HG03064 (cell line): ENCODE measurements at regions not wholly inside any gene's neighbourhood (a gene's known extent, or its start where the extent isn't known, plus 50 kb on each side); places are given as distances from the start of the nearest gene placed in this dataset.

Source experiments
- ATAC-seq: cut with Tn5 transposase; IDR thresholded peaks from one replicate; pipeline ENCODE4 v1.9.1; 2021; ENCODE audit warnings: low read depth; ENCODE audit not compliant: unreplicated experiment

GRCh38 chr2:220147161-220148038 is 520.0 kb downstream of the SLC4A3 start:
- no peak for ATAC-seq

DNA sequence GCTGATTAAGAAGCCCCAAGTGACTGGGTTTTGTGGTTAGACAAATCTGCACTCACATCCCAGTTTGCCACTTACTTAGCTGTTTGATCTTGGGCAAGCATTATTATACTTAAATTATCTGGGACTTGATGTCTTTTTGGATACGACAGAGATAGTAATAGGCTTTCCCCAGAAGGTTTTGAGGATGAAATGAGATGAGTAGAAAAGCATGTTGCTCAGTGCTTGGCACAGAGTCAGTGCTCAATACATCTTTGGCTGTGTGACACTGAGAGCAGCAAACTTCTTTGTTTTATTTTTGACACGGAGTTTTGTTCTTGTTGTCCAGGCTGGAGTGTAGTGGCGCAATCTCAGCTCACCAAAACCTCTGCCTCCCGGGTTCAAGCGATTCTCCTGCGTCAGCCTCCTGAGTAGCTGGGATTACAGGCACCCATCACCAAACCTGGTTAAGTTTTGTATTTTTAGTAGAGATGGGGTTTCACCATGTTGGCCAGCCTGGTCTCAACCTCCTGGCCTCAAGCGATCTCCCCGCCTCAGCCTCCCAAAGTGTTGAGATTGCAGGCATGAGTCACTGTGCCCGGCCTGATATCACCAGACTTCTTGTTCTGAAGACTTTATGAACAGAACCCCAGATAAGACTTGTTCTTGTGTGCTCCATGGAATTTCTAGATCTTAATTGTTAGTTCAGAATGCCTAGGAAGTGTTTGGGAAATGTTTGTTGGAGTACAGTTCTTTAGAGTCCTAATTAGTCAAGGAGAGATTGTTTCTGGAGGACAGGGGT is 521.2 kb downstream of the SLC4A3 start:
- ATAC-seq = no peak

GRCh38 chr2:220151341-220151740 is 523.9 kb downstream of the SLC4A3 start:
- no peak for ATAC-seq

GRCh38 chr2:220152281-220152935 is 525.0 kb downstream of the SLC4A3 start:
- ATAC-seq = no peak

- no peak for ATAC-seq
Observed at GRCh38 chr2:220153118-220153517, 525.7 kb downstream of the SLC4A3 start.

- ATAC-seq = no peak
Observed at GRCh38 chr2:220154304-220154703, 526.9 kb downstream of the SLC4A3 start.

DNA sequence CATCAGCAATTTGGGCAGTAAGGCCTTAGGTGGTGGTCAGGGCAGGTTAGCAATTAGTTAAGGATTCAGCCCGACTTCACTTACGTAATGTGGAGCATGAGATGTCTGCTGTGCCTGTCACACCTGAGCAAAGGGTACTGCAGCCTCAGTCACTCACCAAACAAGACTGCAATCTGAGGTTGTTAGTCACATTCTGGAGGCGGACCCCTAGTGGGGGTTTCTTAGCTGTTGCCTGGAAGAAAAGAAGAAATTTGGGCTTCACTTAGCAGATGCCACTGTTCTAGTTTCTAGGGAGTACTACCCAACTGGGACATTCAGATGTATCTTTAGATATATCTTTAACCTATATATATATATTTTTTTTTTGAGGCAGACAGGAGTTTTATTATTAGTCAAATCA is 529.9 kb downstream of the SLC4A3 start:
- ATAC-seq = no peak

DNA sequence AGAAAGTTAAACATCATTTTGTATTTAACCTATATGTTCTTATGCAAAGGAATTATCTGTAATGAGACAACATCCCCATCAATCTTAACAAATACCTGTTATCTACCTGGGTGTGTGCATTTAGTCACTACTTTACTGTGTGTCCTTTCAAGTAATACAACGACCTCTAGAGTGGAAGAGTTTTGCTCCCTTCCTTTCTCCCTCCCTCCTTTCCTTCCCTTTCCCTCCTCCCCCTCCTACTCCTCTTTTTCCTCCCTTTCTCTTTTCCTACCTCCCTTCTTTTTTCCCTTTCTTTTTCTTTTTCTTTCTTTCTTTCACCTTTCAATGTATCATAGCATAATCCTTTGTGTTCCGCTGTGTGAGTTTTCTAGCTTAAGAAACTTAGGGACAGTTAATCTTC is 532.3 kb downstream of the SLC4A3 start:
- no peak for ATAC-seq

- ATAC-seq = no peak
Observed at GRCh38 chr2:220162320-220162719, 534.9 kb downstream of the SLC4A3 start.

DNA sequence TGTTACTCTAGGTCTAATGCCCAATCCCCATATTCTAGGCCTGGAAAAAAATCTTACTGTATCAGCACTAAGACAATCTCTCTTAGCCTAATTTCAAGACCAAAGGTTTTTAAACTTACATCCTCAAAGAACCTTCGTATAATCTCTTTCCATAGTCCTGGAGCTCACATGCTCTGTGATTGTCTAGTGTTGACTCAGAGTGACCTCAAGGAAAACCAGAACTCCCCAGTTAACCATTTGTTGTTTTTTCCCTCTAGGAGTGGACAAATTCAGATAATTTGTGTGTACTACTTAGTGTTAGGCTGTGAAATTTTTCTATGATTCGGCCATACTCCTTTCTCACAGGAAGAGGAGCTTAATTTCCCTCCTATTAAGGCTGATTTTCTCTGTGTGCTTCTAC is 536.1 kb downstream of the SLC4A3 start:
- ATAC-seq = no peak

GRCh38 chr2:220165401-220165800 is 538.0 kb downstream of the SLC4A3 start:
- ATAC-seq = no peak

GRCh38 chr2:220166616-220167015 is 539.2 kb downstream of the SLC4A3 start:
- no peak for ATAC-seq

DNA sequence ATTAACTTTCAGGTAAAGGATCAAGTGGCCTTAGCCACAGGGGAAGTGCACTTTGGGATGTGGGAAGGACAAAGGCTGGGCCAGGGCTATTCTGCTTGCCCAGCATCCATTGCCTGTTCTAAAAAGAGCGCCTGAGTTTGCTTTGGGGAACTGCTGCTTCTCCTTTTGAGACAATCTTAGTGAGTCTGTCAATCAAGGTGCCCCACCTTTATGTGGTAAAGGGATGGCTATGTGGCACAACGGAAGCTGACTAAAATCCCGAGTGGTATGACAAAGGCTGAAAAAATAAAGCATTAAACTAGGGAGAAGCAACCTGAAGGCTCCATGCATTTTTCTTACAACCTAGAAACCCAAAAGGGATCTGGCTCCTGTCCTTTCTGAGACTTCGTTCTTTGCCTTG is 540.5 kb downstream of the SLC4A3 start:
- no peak for ATAC-seq

GRCh38 chr2:220168891-220169546 is 541.6 kb downstream of the SLC4A3 start:
- ATAC-seq = no peak

DNA sequence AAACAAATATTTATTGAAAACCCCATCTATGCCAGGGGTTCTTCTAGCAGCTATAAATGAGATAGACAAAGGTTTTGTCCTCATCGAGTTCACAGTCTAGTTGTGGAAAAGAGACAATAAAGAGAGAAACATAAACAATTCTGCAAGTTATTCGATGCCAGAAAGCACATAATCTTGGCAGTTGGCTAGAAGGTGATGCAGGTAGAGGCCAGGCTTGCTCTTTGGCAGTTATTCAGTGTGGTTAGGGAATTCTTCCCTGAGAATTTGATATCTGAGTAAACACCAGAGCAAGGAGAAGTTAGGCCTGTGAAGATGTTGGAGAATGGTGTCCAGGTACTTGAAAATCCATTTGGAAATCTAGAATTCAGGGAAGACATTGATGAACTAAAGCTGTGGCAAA is 547.4 kb downstream of the SLC4A3 start:
- no peak for ATAC-seq

DNA sequence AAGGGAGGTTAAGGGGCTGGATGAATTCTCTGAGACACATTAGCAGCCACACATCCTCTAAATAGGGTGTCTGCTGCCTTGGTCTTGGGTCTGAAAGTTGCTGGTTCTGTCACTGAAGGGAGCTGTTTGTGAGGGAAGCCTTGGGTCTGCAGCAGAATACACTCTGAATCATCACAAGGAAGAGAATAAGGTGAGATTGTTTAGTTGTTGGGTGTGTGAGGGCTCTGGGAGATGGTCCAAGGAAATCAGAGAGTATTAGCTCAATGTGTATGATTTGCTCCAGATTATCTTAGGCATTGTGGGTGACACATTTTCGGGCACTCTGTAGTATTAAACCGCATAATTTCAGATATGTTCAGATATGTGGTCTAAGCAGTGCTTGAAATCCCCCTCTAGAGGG is 548.5 kb downstream of the SLC4A3 start:
- ATAC-seq = no peak

DNA sequence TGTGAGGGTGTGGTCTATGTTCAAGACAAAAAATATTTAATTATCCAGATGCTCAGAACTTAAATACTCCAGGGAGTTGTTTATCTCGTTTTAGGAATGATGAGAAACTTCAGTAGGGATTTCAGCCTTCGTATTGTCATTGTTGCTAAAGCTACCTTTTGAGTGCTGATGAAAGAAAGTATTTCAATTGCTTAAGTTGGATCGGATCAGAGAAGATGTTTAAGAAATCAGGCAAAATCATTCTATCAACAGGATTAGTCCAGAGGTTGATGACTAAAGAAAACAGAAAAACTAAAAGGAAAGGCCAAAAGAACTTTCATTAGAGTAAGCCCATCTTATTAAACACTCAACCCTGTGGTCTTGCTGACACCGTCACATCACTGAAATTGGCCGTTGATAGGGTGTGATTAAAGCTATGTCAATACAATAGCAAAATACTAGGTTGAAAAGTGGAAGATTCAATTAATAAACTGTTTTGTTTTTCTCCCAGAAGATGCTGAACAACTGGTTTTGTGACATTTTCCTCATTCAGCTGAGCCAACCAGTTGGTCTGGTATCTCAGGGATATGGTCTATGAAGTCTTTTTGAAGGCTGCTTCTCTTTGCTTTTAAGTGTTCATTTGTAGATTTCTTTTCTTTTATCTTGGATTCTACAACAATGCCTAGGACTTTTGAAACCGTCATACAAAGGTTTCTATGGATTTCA is 551.7 kb downstream of the SLC4A3 start:
- no peak for ATAC-seq

- ATAC-seq = no peak
Observed at GRCh38 chr2:220181165-220181564, 553.7 kb downstream of the SLC4A3 start.

DNA sequence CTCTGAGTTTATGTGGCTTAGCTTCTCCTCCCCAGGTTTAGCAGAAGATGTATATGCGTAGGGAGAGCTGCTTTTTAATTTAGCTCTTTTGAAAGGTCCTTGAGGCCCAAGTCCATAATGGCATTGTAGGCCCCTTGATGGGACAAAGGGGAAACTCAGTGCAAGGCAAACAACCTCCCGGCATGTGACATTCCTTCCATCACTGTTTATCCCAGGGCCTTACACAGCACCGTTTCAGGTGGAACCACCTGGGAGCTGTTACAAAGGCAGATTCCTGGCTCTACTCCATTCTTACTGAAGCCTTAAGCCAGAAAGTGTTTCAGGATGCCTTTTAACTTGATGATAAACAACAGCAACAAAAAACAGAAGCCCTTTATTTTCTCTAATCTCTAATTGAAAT is 555.4 kb downstream of the SLC4A3 start:
- no peak for ATAC-seq

GRCh38 chr2:220185766-220186305 is 558.4 kb downstream of the SLC4A3 start:
- ATAC-seq = no peak
